Left renal cortex interstitium (tissue), 4 donors: ENCODE measurements at regions not wholly inside any gene's neighbourhood (a gene's known extent, or its start where the extent isn't known, plus 50 kb on each side); places are given as distances from the start of the nearest gene placed in this dataset.
A peak's percentile ranks its signal among the peaks of the same experiment; 100 is the strongest.
"Not testable (repeated sequence)": the region's sequence is repeated elsewhere in the genome, so short reads cannot be mapped to it uniquely, and the experiment has no call there.

Experiments used
- DNase-seq, 4 donors: peaks; one replicate each; pipeline ENCODE4 v3.0.0-alpha.2; 2013; ENCODE audit warnings: low read depth in 4 of 4, low spot score in 2 of 4, missing footprints in 1 of 4

DNA sequence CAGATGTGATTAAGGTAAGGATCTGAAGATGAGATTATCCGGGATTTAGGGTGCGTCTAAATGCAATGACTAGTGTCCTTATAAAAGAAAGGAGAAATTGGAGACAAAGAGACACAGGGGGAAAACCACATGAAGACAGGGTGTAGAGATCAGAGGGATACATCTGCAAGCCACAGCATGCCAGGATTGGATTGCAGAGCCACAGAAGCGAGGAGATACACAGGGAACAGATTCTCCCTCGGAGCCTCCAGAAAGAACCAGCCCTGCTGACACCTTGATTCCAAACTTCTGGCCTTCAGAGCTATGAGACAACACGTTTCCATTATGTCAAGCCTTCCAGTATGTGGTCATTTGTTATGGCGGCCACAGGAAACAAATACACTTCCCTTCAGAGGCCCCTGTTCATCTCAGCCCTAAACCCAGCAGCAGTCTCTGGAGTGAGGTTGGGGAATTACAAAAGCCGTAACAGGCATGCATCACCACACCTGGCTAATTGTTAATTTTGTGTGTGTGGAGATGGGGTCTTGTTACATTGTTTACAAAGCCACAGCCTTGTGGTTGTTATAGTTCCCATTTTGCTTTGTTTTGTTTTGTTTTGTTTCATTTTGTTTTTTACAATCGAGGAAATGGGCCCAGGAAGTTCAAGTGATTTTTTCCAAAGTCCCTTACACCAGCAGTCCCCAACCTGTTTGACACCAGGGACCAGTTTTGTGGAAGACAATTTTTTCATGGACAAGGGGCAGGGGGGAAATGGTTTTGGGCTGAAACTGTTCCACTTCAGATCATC is 51.6 kb upstream of the LYRM9 start:
- no peak for DNase-seq

DNA sequence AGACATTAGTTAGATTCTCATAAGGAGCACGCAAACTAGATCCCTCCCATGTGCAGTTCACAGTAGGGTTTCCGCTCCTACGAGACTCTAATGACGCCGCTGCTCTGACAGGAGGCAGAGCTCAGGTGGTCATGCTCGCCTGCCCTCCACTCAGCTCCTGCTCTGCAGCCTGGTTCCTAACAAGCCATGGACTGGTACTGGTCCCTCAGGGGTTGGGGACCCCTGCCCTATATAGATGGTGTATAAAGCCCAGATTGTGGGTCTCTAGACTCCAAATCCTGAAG is 52.1 kb upstream of the LYRM9 start:
- DNase-seq = no peak

DNA sequence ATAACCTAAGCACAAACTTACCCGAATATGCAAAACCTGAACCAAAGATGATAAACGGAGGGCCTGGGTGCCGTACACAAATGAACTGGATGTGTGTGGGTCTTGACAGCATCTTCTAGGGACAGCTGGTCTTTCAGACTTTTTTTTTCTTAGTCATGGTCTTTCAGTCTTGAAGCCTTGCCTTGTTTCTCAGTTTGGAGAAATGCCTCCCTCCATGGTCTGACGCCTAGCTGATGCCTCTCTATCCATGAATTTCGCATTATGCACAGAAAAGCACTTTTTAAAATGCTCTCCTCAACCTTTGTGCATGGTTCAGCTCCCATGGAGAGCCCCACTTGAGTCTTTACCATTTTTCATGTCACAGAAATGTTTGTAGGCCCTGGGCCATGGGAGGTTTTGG is 52.8 kb upstream of the LYRM9 start:
- no peak for DNase-seq

DNA sequence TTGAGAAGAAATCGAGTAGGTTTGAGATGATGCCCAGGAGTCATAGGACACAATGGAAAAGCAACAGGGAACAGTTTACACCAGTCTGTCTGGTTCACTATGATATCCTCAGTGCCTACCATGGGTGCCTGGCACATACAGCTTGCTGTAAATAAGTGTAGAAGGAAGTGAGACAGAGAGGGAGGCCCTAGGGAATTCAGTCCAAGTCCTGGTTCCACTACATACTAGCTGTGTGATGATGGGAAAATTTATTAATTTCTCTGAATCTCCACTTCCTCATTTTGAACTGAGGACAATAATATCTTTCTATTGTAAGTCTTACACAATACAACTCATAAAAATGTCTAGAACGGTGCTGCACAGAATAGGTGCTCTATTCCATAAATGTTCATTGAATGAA is 53.3 kb upstream of the LYRM9 start:
- DNase-seq = no peak

DNA sequence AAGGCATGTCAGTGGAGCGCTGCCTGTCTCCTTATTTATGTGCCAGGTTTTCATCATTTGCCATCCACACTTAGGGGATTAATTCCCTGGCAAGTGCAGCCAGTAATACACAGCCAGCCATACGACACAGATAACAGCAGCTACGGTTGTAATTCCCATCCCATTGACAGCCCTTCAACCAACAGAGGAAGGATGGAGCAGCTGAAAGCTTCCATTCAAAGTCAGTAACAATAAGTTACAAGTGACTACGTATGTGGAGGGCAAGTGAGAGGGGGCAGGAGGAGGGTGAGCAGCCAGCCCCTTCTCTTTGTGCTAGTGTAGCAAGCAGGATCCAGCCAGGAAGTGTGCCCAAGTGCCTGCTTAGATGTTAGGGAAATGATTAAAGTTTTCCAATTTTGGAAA is 53.8 kb upstream of the LYRM9 start:
- no peak for DNase-seq

DNA sequence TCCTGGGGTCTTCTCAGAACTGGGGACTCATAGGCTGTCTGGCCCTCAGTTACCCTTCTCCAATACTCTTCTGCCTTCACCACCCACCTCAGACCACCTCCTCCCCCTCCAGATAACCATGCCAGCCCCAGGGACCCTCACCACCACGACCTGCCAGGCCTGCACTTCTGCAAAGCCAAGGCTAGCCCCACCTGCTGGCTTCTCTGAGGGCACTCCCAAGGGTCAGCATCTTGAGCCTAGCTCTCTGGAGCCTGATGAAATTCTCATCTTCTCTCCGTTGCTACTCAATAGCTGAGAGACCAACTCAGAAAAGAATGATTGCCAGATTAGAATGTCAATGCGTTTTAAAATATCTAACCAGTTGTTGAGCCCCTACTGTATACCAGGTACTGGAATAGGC is 56.1 kb upstream of the LYRM9 start:
- DNase-seq = no peak

DNA sequence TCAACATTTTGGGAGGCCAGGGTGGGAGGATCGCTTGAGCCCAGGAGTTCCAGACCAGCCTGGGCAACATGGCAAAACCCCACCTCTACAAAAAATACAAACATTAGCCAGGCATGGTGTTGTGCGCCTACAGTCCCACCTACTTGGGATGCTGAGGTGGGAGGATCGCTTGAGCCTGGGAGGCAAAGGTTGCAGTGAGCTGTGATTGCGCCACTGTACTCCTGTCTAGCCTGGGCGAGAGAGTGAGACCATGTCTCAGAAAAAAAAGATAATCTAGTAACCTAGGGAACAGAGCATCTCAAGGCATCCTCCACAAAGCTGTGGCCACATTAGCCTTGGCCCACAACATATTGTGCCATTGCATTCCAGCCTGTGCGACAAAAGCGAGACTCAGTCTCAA is 57.1 kb upstream of the LYRM9 start:
- not testable (repeated sequence) for DNase-seq

DNA sequence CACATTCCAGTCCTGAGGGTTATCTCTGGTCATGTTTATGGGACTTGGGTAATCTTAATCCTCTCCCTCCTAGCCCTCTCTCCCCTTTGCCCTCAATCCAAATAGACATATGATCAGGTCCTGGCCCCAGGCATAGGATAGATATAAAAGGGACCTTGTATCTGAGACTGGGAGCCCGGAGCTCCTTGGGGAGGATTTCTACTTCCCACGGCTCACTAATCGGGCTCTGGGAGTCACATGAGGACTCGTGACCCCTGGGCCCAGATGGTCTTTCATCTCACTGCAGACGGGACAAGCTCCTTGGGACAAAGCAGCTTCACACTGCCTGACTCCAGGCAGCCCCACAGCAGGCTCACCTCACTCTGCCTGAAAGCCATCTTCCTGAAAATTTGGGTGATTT is 57.8 kb upstream of the LYRM9 start:
- DNase-seq = no peak

DNA sequence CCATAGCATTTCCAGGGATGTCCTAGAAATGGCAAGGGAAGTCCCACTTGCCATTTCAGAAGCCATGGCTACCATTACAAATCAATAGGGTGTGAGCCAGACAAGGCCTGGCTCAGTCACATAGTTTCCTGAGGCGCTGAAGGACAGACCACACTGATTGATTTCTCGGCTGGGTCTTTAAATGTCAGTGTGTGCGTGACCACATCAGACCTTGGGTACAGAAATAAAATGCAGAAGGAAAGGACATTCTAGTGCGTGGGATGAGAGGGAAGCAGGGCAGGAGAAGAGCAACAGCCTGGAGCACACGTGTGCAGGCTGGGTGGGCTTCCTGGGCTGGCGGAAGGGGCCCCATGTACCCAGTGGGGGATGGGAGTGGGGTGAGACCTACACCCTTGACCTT is 58.7 kb upstream of the LYRM9 start:
- no peak for DNase-seq

DNA sequence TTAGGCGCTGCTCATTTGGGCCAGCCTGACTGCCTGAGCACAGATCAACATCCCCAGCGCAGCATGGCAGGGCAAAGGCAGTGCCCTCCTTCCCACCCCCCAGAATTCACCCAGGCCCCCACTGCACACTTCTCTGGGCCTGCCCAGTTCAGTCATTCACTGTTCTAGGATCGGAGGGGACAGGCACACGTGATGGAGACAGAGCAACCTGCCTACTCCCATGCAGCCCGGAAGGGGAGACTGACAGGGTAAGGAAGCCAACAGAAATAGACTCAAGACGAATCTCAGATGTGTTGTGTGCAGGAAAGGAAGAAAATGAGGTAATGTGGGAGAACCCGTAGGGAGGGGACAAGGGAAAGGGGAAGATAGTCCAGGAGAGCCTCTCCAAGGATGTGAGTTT is 59.2 kb upstream of the LYRM9 start:
- no peak for DNase-seq

DNA sequence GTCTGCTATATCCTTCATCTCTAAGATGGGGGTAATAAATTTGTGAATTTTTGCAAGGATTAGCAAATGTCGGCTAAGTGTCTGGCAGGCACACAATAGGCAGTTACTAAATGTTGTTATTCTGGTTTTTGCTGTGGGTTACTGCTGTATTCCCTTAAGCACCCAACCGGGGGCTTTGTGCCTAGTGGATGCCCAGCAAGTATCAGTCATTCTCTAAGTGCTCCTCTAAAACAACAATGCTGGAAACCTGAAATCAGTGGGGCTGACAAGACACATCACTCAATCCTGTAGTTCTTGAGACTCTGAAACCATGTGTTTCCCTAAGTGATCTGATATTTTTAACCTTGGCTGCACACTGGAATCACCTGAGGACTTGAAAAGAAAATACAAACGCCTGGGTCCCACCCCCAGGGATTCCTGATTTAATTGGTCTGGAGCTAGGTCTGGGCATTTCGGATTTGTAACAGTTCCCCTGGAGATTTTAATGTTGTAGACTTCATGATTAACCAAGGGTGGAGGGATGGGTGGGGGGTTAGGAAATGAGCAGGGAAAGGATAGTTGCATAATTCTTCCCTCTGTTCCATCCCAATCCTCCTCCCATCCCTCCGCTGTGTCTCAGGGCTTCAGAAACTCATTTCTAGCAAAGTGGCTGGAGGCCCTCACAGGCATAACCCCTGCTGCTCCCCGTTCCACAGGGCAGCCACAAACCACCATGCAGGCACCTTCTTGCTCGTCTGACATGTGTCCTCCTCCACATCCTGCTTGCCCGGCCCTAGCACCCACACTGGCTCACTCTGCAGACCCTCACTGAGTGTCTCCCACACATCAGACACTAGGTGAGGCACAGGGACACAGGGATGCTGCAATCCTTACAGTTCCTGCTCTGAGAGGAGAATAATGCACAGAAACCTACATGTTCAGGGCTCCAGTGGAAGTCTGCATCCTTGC is 61.7 kb upstream of the LYRM9 start:
- no peak for DNase-seq

DNA sequence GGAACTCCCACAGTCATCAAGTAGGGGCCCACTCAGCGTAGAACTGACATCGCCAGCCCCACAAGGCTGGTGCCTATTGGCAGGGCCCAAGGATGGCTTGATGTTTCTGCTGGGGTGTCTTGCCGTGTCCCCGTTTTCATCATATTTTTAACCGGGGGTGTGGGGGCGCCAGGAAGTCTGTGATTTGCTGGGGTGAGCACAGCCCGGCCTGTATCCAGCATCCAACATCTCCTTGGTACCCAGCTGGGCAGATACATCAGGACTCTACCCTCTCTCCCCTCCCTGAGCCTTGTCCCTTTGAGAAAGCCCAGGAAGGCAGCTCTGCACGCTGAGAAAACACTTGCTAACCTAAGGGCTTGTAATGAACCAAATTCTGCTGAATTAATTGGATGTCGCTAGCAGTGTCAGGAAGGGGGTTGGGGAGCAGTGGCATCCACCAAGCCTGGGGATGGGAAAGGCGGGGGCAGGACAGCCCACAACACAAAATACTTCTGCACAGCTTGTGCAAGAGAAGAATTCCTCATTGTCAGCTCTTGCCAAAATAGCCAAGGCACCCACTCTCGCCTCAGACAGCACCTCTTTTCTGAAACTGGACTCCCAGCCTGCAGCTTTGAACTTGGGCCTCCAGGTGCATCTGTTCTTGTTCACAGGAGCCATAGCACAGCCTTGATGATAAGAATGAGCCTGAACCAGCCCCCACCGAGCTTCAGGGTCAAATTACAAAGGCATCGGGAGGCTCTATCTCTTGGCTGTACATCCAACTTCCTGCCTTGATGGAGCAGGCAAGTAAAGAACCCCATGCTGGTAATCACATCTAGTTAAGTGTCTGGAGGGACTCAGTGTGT is 63.7 kb upstream of the LYRM9 start:
- DNase-seq = no peak

DNA sequence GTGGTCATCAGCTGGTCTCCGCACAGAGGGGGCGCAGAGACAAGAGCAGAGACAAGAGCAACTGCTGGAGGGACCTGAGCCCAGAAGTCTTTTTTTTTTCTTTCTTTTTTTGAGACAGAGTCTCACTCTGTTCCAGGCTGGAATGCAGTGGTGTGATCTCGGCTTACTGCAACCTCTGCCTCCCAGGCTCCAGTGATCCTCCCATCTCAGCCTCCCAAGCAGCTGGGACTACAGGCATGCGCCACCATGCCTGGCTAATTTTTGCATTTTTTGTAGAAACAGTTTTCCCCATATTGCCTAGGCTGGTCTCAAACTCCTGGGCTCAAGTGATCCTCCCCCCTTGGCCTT is 64.3 kb upstream of the LYRM9 start:
- DNase-seq = not testable (repeated sequence)

DNA sequence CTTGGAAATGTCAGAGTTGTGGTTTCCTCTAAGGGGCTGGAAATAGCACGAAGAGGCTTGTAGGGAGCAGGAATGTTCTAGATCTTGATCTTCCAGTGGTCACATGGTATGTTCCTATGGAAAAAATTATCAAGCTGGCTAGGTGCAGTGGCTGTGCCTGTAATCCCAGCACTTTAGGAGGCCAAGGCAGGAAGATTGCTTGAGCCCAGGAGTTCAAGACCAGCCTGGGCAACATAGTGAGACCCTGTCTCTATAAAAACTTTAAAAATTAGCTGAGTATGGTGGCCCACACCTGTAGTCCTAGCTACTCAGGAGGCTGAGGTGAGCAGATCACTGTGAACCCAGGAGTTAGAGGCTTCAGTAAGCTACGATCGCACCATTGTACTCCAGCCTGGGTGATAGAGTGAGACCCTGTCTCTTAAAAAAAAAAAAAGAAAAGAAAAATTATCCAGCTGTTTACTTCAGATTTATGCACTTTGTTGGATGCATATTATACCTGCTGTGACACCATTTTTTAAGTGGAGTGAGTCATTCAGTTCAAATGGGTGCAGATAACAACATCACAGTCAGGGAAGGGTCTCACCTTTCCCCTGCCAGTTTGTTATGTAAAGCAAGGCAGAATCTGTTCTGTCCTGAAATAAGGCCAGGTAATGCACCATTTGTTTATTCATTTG is 65.7 kb upstream of the LYRM9 start:
- DNase-seq = no peak

DNA sequence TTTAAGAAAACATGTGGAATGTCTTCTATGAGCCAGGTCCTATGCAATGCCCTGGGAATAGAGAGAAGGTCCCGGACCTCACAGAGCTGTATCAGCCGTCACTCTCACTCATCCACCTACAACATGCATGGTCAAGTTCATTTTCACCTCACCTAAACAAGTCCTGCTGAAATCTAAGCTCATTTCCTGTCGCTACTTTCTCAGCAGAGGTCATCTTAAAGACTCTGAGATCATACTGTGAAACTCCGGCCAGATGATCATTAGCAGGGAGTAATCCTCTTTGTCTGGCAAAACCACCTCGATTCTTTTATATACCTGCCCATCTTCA is 66.2 kb upstream of the LYRM9 start:
- no peak for DNase-seq

DNA sequence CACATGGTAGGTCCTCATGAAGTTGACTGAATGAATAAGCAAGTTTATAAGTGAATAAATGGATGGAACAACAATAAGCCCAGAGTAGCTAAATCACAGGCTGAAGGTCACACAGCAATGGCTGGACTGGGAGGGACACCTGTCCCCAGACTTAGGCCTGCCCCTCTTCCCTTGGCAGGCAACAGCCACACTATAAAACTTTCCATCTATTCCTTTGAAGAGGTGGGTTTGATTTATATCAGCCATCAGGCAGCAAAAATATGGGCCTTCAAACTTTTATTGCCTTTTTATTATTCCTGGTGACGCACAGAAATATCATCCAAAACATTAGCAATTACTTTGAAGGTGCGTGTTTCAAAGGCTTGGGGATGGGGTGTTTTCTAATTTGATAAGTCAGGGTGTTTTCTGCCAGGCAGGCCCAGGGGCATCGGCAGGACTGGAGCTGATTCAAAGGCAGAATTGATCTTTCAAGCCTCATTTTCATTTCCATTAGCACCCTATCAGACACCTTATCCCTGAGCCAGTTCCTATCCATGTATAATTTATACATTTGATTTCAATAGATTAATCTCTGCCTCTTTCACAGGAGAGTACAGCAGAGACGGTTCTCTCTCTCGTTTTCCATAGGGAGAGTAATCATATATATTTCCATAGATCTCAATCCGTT is 67.2 kb upstream of the LYRM9 start:
- no peak for DNase-seq

DNA sequence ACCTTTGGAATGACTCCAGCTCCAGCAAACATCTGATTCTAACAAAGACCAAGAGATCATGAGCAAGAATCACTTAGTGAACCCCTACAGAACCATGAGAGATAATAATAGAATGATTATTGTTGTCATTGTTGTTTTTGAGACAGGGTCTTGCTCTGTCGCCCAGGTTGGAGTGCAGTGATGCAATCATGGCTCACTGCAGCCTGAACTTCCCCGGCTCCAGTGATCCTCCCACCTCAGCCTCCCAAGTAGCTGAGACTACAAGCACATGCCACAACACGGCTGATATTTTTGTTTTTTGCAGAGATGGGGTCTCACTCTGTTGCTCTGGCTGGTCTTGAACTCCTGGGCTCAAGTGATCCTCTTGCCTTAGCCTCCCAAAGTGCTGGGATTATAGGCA is 69.4 kb upstream of the LYRM9 start:
- DNase-seq = not testable (repeated sequence)

DNA sequence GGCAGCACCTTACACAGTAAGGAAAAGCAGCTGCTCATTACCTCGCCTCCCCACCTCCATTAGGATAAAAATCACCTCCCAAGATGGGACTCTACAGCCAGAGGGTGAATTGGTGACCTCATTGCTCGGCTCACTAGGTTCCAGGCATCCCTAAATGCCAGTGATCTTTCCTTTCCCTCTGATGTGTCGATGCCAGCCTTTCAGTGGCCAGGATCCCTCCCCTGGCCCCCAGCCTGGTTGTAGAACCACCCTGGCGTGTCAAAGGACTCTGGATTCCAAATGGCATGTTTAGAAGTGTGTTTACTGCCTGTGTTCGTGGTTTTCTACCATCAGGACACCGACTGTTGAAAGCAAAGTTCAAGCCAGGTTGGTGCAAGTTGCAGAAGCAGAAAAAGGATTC is 72.1 kb upstream of the LYRM9 start:
- DNase-seq = peak in 3 of 4 donors; percentile 61 to 76 (median 61)

DNA sequence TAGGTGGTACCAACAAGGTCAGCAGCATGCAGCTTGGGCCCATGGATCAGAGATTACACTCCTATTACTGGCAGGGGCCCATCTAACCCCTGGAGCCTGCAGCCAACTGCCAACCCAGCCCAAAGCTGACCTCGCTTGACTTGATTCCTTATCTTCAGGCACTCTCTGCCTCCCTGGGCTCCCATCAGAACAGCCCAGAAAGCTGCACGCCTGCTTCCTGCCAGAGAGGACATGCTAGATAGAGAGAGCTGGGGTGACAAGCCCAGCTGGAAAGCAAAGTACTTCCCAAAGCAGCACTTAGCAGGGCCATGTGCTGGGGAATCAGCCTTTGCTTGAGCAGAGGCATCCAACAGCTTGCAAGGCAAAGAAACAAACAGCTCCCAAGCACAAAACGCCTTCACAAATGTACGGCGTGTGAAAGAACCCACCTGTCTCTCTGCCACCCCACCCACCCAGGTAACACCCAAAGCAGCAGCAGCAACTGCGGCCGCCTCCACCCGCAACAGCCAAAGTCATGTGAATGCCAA is 74.2 kb upstream of the NLK start:
- DNase-seq = no peak

DNA sequence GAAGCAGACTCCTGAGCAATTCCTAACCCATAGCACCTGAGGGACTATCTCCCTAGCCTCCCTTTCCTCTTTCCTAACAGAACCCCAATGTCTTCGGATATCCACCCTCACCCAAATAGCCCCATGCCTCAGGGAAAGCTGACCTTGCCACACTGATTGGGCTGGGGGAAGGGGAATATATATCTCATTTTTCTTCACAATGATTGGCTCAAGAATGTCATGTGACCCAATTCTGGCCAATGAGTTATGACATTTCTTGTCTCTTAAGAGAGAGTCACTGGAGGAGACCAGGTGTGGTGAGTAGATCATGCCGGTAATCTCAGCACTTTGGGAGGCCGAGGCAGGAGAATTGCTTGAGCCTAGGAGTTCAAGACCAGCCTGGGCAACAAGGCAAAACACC is 71.9 kb upstream of the NLK start:
- no peak for DNase-seq
